Activated T-cell treated with anti-CD3 and anti-CD28 coated beads for 24 hours (primary cell): ENCODE measurements at regions not wholly inside any gene's neighbourhood (a gene's known extent, or its start where the extent isn't known, plus 50 kb on each side); places are given as distances from the start of the nearest gene placed in this dataset.
"Not testable (repeated sequence)": the region's sequence is repeated elsewhere in the genome, so short reads cannot be mapped to it uniquely, and the experiment has no call there.

ENCODE experiments used
- DNase-seq: peaks from one replicate; pipeline ENCODE4 v3.0.0-alpha.2; 2020; ENCODE audit warnings: low read depth

DNA sequence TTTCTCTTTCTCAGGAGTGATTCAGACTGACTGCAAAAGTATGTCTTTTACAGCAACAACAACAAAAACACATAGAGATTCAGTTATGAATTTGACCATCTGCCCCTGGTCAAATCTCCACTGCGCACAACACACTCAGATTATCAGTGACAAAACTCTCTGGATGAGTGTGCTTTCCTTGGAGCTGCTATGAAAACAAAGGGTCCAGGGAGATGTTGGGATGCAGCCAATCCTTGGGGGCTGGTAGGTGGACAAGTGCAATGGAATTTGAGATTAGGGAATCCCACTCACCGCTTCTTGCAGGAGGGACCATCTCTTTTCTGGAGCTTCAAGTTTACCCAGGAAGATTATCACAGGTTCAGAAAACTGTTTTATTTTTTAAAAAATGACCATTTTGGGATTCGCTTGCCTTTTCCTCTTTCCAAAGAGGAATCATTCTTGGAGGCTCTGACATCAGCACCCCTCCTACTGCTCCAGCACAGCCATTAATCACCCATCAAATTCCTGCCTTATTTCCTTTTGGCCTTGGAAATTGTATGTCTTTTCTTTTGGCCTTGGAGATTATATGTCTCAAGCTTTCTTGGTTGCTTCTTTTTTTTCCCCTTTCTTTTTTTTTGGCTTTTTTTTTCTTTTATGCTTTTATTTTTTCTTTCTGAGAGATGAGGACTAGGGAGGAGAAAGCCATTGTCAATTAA is 311.8 kb downstream of the TSHZ3 start:
- DNase-seq = no peak

DNA sequence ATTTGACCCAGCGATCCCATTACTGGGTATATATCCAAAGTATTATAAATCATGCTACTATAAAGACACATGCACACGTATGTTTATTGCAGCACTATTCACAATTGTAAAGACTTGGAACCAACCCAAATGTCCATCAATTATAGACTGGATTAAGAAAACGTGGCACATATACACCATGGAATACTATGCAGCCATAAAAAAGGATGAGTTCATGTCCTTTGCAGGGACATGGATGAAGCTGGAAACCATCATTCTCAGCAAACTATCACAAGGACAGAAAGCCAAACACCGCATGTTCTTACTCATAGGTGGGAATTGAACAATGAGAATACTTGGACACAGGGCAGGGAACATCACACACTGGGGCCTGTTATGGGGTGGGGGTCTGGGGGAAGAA is 317.8 kb downstream of the TSHZ3 start:
- DNase-seq = not testable (repeated sequence)

DNA sequence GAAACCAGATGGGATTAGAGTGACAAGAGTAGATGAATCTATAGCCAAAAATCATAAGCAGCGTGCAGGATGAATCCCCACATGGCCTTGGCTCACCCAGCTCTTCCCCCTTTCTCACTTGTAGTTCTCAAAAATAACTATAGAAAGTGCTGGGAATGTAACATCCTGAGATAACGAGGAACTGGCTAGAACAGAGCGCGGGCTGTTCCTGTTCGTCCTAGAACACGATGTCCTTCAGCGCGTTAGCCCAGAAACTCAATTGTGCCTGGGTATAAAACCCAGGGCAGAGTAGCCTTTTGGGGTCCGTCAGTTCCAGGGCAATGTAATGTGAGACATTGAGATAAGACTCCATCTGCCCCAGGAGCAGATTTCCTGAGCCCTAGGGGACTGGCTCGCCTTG is 326.2 kb downstream of the TSHZ3 start:
- no peak for DNase-seq

- DNase-seq = no peak
These were observed 330.3 kb downstream of the TSHZ3 start for GRCh38 chr19:31018936-31019335.

- no peak for DNase-seq
These were observed 333.5 kb downstream of the TSHZ3 start for GRCh38 chr19:31015778-31016177.

DNA sequence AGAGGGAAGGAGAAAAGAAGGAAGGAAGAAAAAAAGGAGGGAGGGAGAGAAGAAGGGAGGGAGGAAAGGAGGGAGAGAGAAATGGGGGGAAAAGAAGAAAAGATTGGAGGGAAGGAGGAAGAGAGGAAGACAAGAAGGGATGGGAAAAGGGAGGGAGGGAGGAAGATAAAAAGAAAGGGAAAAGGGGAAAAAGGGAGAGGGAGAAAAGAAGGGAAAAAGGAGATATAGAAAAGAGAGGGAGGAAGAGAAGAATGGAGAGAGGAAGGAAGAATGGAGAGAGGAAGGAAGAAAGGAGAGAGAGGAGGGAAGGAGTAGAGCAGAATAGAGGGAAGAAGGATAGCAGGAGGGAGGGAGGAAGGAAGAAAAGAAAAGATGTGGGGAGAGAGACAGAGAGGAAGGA is 334.6 kb downstream of the TSHZ3 start:
- no peak for DNase-seq

DNA sequence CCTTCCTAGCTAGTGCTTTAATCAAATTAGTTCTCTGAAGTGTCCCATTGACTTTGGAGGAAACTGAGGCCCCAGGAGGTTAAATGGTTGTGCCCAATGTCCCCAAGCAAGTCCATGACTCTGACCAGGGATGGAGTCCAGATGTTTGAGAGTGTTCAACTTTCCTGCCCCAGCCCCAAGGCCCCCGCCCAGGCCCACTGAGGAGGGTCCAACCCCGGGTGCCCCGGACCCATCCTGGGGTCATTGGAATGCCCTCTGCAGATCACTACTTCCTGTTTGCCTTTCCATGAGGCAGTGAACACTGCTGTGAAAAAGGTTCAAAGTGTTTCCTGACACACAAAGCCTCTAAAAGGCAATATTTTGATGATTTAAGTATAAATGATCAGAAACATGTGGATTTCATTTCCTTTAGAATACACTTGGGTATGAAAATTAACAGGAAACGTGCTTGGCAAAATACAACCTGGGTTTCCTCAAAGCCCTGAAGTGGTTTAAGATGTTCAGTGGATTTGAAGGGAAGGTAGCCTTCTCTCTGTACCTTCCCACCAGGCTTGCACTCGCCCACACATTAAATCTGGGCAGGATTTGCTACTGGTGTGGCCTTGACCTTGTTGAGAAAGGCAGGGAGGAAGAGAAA is 335.7 kb downstream of the TSHZ3 start:
- no peak for DNase-seq

DNA sequence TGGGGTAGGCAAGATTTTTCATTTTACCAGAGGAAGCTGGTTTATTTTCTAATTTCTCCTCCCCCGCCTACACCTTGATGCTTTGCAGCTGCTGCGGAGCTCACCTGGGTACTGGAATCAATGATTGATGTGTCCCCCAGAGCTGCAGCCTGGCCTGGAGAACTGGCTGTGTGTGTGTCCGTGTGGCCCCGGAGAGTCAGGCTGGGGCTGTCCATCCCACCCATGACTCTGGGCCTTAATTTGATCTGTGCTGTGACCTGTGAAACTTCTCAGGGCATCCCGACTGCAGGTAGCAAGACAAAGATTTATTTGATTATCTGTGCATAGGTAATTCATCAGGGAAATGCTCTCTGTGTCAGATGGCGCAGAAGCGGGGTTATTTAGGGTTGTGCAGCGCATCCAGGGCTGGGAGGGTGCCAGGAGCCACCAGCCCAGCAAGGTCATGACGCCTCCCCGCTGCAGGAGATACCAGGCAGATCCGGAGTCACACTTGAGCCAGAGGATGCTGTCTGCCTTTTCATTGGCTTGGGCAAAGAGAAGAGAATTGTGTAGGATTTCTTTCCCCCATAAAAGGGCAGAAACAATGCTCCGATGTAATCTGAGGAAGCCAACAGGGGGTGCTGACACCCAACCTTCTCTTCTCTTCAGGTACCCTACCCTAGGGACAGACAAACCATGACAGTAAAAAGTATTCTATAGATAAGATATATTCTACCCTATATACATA is 346.6 kb downstream of the TSHZ3 start:
- DNase-seq = no peak

- no peak for DNase-seq
These were observed 347.2 kb downstream of the TSHZ3 start for GRCh38 chr19:31001991-31002390.

DNA sequence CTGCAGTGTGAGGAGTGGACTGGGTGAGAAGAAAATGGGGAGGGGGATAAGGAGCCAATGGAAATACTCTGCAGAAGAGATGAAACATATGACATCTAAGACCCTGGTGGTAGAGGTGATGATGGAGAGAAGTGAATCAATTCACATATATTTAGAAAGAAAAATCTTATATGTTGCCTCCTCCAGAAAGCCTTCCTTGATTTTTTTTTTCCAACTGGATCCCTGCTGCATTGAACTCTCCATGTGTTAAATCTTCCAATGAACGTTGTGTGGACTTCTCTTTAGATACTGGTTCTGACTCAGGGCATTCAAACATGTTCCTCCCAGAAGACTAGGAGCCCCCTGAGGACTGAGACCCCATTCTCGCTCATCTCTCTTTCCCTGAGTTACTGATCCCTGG is 348.3 kb downstream of the TSHZ3 start:
- DNase-seq = no peak

DNA sequence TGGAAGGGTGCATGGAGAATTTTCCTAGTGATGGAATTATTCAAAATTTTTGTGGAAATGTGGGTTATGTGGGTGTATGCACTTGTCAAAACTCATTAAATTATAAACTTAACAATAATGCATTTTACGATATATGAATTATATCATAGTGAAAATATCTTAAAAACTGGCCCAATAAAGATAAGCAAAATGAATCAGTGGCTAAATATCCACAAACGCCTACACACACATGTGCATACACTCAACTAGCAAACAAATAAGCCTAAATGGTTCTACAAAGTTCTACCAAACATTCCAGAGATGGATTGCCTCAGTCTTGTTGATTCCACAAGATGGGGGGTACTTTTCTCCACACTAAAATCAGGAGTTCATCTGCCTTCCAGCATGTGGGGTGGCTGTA is 349.5 kb downstream of the TSHZ3 start:
- no peak for DNase-seq

GRCh38 chr19:30997222-30997621 is 352.0 kb downstream of the TSHZ3 start:
- DNase-seq = no peak

DNA sequence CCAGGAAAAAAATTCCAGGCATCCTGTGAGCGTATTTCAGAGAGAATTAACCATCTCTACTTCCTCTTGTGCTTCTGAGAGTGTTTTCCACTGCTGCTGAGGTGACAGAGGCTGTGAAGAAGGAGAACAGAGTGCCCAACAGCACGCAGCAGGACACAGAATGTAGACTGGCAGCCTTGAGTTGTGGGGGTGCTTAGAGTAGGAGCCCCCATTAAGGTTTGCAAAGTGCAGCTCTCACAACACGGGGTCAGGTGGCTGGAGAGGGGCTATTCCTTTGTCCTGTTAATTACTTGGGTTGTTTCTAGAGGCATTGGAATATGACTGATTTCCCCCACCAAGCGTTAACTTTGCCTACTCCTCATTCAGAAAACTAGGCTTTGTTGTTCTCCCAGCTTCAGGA is 370.6 kb downstream of the TSHZ3 start:
- DNase-seq = no peak

GRCh38 chr19:30969591-30969990 is 379.6 kb downstream of the TSHZ3 start:
- no peak for DNase-seq

GRCh38 chr19:30968841-30969399 is 380.3 kb downstream of the TSHZ3 start:
- no peak for DNase-seq

DNA sequence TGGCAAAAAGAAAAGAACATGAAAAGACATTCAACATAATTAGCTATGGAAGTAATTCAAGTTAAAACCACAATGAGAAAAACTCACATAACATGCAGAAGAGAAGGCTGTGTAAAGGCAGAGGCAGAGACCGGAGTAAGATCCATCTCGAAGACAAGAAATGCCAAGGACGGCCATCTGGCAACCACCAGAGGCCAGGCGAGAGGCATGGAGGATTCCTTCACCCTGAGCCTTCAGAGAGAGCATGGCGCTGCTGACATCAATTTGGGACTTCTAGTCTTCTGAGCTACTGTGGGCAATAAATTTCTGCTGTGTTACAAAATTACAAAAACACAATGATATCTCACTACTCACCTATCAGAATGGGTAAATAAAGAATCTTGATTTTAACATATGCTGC is 381.0 kb downstream of the TSHZ3 start:
- DNase-seq = no peak

- no peak for DNase-seq
These were observed 382.8 kb downstream of the TSHZ3 start for GRCh38 chr19:30966486-30966885.

- no peak for DNase-seq
These were observed 390.2 kb downstream of the TSHZ3 start for GRCh38 chr19:30959011-30959410.

DNA sequence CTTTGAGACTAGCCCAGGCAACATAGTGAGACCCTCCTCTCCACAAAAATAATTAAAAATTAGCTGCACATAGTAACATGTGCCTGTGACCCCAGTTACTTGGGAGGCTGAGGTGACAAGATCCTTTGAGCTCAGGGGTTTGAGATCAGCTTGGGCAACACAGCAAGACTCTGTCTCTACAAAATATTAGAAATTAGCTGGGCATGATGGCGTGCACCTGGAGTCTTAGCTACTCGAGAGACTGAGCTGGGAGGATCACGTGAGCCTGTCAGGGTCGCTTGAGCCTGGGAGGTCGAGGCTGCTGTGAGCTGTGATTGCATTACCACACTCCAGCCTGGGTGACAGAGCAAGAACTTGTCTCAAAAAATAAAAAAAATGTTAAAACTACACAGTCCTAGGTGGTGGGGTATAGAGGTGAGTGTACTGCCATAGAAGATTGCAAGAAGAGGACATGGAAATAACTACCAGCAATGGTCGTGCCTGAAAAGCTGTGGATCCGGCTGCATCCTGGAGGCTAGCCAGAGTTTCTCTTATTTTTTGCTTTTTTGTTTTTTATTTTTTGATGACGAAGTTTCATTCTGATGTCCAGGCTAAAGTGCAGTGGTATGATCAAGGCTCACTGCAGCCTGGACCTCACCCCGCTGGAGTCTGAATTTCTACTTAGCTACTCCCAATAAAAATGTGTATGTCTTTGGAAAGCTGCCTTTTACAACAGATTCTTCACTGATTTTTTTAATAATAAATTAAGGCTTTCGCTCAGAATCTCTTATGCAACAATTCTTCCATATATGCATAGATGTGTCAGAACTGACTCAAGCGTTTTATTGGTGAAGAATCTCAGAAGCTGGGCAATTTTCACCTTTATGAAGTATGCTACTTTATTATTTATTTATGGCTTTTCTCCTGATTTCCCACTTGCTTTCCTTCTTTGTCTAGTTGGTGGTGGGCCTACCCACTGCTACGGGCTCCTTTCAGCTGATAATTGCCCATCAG is 393.8 kb downstream of the TSHZ3 start:
- no peak for DNase-seq

DNA sequence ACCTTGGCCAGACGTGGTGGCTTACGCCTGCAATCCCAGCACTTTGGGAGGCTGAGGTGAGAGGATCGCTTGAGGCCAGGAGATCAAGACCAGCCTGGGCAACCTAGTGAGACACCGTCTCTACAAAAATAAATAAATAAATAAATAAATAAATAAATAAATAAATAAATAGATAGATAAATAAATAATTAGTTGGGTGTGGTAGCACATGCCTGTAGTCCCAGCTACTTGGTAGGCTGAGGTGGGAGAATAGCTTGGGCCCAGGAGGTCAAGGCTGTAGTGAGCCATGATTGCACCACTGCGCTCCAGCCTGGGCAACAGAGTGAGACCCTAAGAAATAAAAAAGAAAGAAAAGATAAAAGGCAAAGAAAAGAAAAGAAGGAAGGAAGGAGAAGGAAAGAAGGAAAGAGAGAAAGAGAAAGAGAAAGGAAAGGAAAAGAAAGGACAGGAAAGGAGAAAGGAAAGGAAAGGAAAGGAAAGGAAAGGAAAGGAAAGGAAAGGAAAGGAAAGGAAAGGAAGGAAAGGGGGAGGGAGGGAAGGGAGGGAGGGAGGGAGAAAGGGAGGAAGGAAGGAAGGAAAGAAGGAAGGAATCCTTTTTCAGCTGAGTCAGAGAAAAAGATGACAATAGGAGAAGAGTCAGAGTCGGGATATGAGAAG is 404.8 kb downstream of the TSHZ3 start:
- DNase-seq = not testable (repeated sequence)
